B cell (primary cell): ENCODE measurements at regions not wholly inside any gene's neighbourhood (a gene's known extent, or its start where the extent isn't known, plus 50 kb on each side); places are given as distances from the start of the nearest gene placed in this dataset.

ENCODE experiments used
- ATAC-seq: fragments of 200-7000 bp; cut with Tn5 transposase; one replicate; pipeline ENCODE4 v1.10.0; 2021; ENCODE audit warnings: low read depth, mild to moderate bottlenecking, moderate number of reproducible peaks, moderate library complexity
- CTCF ChIA-PET: fragments of 350-600 bp; sonication (Branson Sonifier 250); formaldehyde crosslinking; loops from one replicate; lab custom pipeline; 2021; ENCODE audit warnings: antibody characterized with exemption, inconsistent platforms; lab: Charles Lee
- POLR2A ChIA-PET: fragments of 350-600 bp; sonication (Branson Sonifier 250); formaldehyde crosslinking; loops from one replicate; lab custom pipeline; 2021; ENCODE audit warnings: antibody characterized with exemption; lab: Charles Lee
- DNase-seq: peaks from one replicate; pipeline ENCODE4 v3.0.0; 2013
- H2AFZ ChIP-seq: 2 replicates; pipeline ENCODE4 v1.6.1; 2012; ENCODE audit warnings: mild to moderate bottlenecking, low read depth, low read length; ENCODE audit not compliant: insufficient read depth, poor library complexity, severe bottlenecking
- H3K27ac ChIP-seq, 2 donors: 1 replicate in 1 of 2; 2 replicates in 1 of 2; pipeline ENCODE4 v1.5.1; 2012 to 2013; ENCODE audit warnings: low read length in 2 of 2, mild to moderate bottlenecking in 2 of 2, moderate library complexity in 1 of 2
- H3K27me3 ChIP-seq, 4 experiments: fragments of 200-600 bp in 1 of 4; sonication (generic) in 1 of 4; replicated peaks in 1 of 4; 1 replicate in 2 of 4; 2 replicates in 2 of 4; pipeline versions ENCODE4 v1.6.1 to v1.7.0; 2013 to 2016; ENCODE audit warnings: low read length in 3 of 4, mild to moderate bottlenecking in 2 of 4, mixed read lengths in 1 of 4, moderate library complexity in 1 of 4; ENCODE audit not compliant: insufficient read depth in 4 of 4, control insufficient read depth in 3 of 4; ENCODE audit errors: control extremely low read depth in 1 of 4
- H3K36me3 ChIP-seq, 2 experiments: replicated peaks in 1 of 2; 1 replicate in 1 of 2; 2 replicates in 1 of 2; pipeline versions ENCODE4 v1.6.1 to v1.7.1; 2013; ENCODE audit warnings: low read length in 1 of 2; ENCODE audit not compliant: insufficient read depth in 2 of 2, control insufficient read depth in 1 of 2; ENCODE audit errors: control extremely low read depth in 1 of 2, extremely low read depth in 1 of 2
- H3K4me1 ChIP-seq, 2 donors: fragments of 200-600 bp in 1 of 2; sonication (generic) in 1 of 2; 1 replicate in 1 of 2; 2 replicates in 1 of 2; pipeline versions ENCODE4 v1.5.1 to v1.6.1; 2013 to 2017; ENCODE audit warnings: low read length in 2 of 2; ENCODE audit not compliant: control insufficient read depth in 2 of 2, insufficient read depth in 2 of 2
- H3K4me2 ChIP-seq: replicated peaks from 2 replicates; pipeline ENCODE3; 2012; ENCODE audit warnings: mild to moderate bottlenecking, low read depth, low read length; ENCODE audit not compliant: poor library complexity, severe bottlenecking
- H3K4me3 ChIP-seq, 5 experiments: fragments of 200-600 bp in 1 of 5; sonication (generic) in 1 of 5; 1 replicate in 3 of 5; 2 replicates in 2 of 5; pipeline versions ENCODE4 v1.5.1 to v1.7.0; 2011 to 2016; ENCODE audit warnings: low read length in 4 of 5, mild to moderate bottlenecking in 4 of 5, low read depth in 2 of 5, control low read depth in 1 of 5, moderate library complexity in 1 of 5; ENCODE audit not compliant: insufficient read depth in 1 of 5; ENCODE audit errors: control extremely low read depth in 1 of 5, extremely low read depth in 1 of 5
- H3K79me2 ChIP-seq: fragments of 200-600 bp; sonication (generic); one replicate; pipeline ENCODE4 v1.6.0; 2016; ENCODE audit warnings: low read length; ENCODE audit not compliant: control insufficient read depth, insufficient read depth
- H3K9ac ChIP-seq: fragments of 200-600 bp; sonication (generic); 2 replicates; pipeline ENCODE4 v1.6.1; 2017; ENCODE audit warnings: mild to moderate bottlenecking, low read length, moderate library complexity
- H3K9me3 ChIP-seq, 3 donors: one replicate each; pipeline versions ENCODE4 v1.6.1 to v1.7.1; 2013; ENCODE audit warnings: low read length in 2 of 3; ENCODE audit not compliant: control insufficient read depth in 2 of 3, insufficient read depth in 1 of 3; ENCODE audit errors: control extremely low read depth in 1 of 3
- H4K20me1 ChIP-seq: 2 replicates; pipeline ENCODE4 v1.6.0; 2012; ENCODE audit warnings: mild to moderate bottlenecking, low read length; ENCODE audit not compliant: insufficient read depth, control insufficient read depth, poor library complexity, severe bottlenecking
- H3K27ac Mint-ChIP-seq: one replicate; pipeline ENCODE4 v1.8.0; 2021; ENCODE audit warnings: mixed read lengths
- H3K27me3 Mint-ChIP-seq: one replicate; pipeline ENCODE4 v1.8.0; 2021; ENCODE audit warnings: mixed read lengths
- H3K4me1 Mint-ChIP-seq: one replicate; pipeline ENCODE4 v1.8.0; 2021; ENCODE audit warnings: mixed read lengths
- H3K4me3 Mint-ChIP-seq: one replicate; pipeline ENCODE4 v1.8.0; 2021; ENCODE audit warnings: mixed read lengths
- H3K9me3 Mint-ChIP-seq: one replicate; pipeline ENCODE4 v1.8.0; 2022; ENCODE audit warnings: mixed read lengths; ENCODE audit not compliant: insufficient read depth
- CTCF ChIP-seq: fragments of 200-600 bp; IDR thresholded peaks from one replicate; pipeline ENCODE4 v1.8.0; 2022; ENCODE audit warnings: antibody characterized with exemption, mild to moderate bottlenecking
- EZH2 ChIP-seq: IDR thresholded peaks from 2 replicates; pipeline ENCODE4 v1.6.1; 2012; ENCODE audit warnings: borderline replicate concordance, low read depth, mild to moderate bottlenecking, moderate library complexity, low read length; ENCODE audit not compliant: insufficient read depth, poor library complexity, severe bottlenecking
- WGBS: methylation state at CpG from one replicate; pipeline ENCODE4 v1.1.5; 2013; ENCODE audit warnings: missing lambda C conversion rate; ENCODE audit not compliant: insufficient coverage; 5-methylcytosine and 5-hydroxymethylcytosine counted together
- intact Hi-C: fragments of 100-400 bp; cut with micrococcal nuclease; formaldehyde crosslinking; loops from one replicate; pipeline ENCODE4 v1.10.0; 2022

DNA sequence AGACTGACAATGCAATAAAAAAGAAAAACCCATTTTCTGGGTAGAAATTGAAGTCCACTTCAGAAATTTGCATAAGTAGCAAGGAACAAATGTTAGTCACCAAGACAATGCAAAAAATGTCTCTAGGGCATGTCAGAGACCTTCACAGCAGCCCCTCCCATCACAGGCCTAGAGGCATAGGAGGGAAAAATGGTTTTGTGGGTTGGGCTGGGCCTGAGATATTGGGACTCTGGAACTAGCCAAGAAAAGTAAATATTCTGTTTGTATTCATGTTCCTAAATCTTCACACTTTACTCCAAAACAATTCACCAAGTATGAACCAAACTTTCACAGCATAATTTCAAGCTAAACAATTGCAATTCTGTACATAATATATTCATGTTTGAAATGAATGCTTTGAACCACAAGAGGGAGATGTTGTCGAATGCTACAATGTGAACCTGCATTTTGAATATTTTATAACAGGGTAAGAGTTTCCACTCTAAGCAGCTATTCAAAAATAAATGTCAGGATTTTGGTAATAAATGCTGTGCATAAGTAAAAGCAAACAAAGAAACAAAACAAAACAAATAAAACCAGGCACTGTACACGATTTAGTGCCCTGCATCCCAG lies 429.2 kb downstream of the OTOL1 start:
- H3K4me1 ChIP-seq = no peaks in the 10 kb centered on the region
- H3K36me3 ChIP-seq = no peaks in the 10 kb centered on the region
- H3K27ac ChIP-seq = no peak overlapping the region
- H3K9me3 ChIP-seq = peaks cover 0 to 5% (median 0%) of the 10 kb centered on the region in 3 donors
- Mint-ChIP-seq H3K4me3 (no peak overlapping the region), H3K27ac (no peak overlapping the region), H3K9me3 (peaks cover 10% of the 10 kb centered on the region), H3K27me3 (no peaks in the 10 kb centered on the region), H3K4me1 (no peaks in the 10 kb centered on the region)
- ChIA-PET POLR2A (no interaction called here), CTCF (no interaction called here)
- no peak overlapping the region for H2AFZ ChIP-seq
- WGBS = no CpG with 5 or more reads among the region's 2 CpGs
- H4K20me1 ChIP-seq = no peaks in the 10 kb centered on the region
- no peak for TF ChIP-seq EZH2
- no peak for TF ChIP-seq CTCF
- H3K27me3 ChIP-seq = no peaks in the 10 kb centered on the region
- H3K9ac ChIP-seq = no peak overlapping the region
- no peak overlapping the region for H3K4me2 ChIP-seq
- no peak for DNase-seq
- intact Hi-C loops = no loop called here
- no peaks in the 10 kb centered on the region for H3K79me2 ChIP-seq
- no peak overlapping the region for H3K4me3 ChIP-seq
- no peak for ATAC-seq

DNA sequence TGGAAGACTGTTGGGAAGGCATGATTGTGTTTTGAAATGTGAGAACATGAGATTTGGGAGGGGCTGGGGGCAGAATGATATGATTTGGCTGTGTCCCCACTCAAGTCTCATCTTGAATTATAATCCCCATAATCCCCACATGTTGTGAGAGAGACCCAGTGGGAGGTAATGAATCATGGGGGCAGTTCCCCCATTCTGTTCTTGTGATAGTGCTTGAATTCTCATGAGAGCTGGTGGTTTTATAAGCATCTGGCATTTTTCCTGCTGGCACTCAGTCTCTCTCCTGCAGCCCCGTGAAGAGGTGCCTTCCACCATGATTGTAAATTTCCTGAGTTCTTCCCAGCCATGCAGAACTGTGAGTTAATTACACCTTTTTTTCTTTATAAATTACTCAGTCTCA lies 430.5 kb downstream of the OTOL1 start:
- DNase-seq (no peak), ATAC-seq (no peak)
- Histone ChIP-seq H3K4me2 (no peak overlapping the region), H3K9me3 (peaks cover 0 to 5% (median 0%) of the 10 kb centered on the region in 3 donors), H4K20me1 (no peaks in the 10 kb centered on the region), H3K27ac (no peak overlapping the region), H3K9ac (no peak overlapping the region), H3K79me2 (no peaks in the 10 kb centered on the region), H3K27me3 (no peaks in the 10 kb centered on the region), H3K4me1 (no peaks in the 10 kb centered on the region), H2AFZ (no peak overlapping the region), H3K36me3 (no peaks in the 10 kb centered on the region), H3K4me3 (no peak overlapping the region)
- Mint-ChIP-seq H3K4me3 (no peak overlapping the region), H3K9me3 (peaks cover 10% of the 10 kb centered on the region), H3K4me1 (no peaks in the 10 kb centered on the region), H3K27me3 (no peaks in the 10 kb centered on the region), H3K27ac (no peak overlapping the region)
- ChIA-PET CTCF (no interaction called here), POLR2A (no interaction called here)
- no peak for TF ChIP-seq EZH2
- TF ChIP-seq CTCF = no peak
- no CpG with 5 or more reads among the region's 1 CpG for WGBS
- intact Hi-C loops = no loop called here
